ENCODE measurements at regions not wholly inside any gene's neighbourhood (a gene's known extent, or its start where the extent isn't known, plus 50 kb on each side); places are given as distances from the start of the nearest gene placed in this dataset.
"Not testable (repeated sequence)": the region's sequence is repeated elsewhere in the genome, so short reads cannot be mapped to it uniquely, and the experiment has no call there.

DNA sequence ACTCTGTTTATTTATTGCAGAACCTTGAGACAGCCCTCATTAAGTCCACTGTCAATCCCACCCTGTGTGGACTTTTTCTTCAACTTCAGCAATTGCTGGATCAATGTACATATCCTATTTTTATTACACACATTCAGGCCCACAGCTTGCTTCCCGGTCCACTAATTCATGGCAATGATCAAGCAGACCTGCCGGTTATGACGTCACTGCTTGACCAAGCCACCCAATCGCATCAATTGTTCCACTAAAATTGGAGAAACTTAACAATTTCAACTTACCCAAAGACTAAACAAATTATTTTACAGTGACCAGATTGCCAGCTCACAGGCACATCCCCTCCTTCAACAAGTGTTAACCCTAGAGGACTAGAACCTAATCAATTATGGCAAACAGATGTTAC is 240.4 kb upstream of the MAGEB18 start (continued):
- TF ChIP-seq, protein P1, sequence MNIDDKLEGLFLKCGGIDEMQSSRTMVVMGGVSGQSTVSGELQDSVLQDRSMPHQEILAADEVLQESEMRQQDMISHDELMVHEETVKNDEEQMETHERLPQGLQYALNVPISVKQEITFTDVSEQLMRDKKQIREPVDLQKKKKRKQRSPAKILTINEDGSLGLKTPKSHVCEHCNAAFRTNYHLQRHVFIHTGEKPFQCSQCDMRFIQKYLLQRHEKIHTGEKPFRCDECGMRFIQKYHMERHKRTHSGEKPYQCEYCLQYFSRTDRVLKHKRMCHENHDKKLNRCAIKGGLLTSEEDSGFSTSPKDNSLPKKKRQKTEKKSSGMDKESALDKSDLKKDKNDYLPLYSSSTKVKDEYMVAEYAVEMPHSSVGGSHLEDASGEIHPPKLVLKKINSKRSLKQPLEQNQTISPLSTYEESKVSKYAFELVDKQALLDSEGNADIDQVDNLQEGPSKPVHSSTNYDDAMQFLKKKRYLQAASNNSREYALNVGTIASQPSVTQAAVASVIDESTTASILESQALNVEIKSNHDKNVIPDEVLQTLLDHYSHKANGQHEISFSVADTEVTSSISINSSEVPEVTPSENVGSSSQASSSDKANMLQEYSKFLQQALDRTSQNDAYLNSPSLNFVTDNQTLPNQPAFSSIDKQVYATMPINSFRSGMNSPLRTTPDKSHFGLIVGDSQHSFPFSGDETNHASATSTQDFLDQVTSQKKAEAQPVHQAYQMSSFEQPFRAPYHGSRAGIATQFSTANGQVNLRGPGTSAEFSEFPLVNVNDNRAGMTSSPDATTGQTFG (tag by site-specific recombination; IDR thresholded peaks at IDR 0.05; ENCODE audit: borderline replicate concordance): no peak
- TF ChIP-seq, protein P2, sequence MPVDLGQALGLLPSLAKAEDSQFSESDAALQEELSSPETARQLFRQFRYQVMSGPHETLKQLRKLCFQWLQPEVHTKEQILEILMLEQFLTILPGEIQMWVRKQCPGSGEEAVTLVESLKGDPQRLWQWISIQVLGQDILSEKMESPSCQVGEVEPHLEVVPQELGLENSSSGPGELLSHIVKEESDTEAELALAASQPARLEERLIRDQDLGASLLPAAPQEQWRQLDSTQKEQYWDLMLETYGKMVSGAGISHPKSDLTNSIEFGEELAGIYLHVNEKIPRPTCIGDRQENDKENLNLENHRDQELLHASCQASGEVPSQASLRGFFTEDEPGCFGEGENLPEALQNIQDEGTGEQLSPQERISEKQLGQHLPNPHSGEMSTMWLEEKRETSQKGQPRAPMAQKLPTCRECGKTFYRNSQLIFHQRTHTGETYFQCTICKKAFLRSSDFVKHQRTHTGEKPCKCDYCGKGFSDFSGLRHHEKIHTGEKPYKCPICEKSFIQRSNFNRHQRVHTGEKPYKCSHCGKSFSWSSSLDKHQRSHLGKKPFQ (tag by site-specific recombination; IDR thresholded peaks at IDR 0.05): no peak

DNA sequence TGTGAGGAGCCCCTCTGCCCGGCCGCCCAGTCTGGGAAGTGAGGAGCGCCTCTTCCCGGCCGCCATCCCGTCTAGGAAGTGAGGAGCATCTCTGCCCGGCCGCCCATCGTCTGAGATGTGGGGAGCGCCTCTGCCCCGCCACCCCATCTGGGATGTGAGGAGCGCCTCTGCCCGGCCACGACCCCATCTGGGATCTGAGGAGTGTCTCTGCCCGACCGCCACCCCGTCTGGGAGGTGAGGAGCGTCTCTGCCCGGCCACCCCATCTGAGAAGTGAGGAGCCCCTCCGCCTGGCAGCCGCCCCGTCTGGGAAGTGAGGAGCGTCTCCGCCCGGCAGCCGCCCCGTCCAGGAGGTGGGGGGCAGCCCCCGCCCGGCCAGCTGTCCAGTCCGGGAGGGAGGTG is 232.4 kb upstream of the MAGEB18 start:
- H3K4me3 ChIP-seq (ENCODE audit: low read depth, low read length); H3K4me1 ChIP-seq (ENCODE audit: control insufficient read depth, insufficient read depth, low read length); H3K27ac ChIP-seq (ENCODE audit: extremely low read depth, low read depth, low read length); H3K9me3 ChIP-seq (ENCODE audit: control insufficient read depth, insufficient read depth, low read depth, low read length); POLR2A ChIA-PET; CTCF ChIA-PET; H3K36me3 ChIP-seq (ENCODE audit: control insufficient read depth in 2 of 2, insufficient read depth in 1 of 2, low read length in 2 of 2): not testable (repeated sequence)

DNA sequence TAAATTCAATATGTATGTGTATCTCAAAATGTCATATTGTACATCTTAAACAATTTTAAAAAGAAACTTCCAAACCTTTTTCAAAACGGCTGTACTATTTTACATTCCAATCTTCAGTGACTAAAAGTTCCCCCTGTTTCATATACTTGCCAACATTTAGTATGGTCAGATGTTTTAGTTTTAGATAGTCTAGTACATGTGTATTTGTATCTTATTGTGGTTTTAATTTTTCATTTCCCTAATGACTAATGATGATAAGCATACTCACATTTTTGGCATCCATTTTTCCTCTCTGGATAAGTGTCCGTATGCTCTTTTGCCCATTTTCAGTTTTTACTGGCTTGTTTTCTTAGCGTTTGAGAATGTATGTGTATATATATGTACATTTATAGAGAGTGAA is 212.2 kb upstream of the MAGEB18 start:
- no peaks in the 10 kb centered on the region for H3K9me3 ChIP-seq (ENCODE audit: control insufficient read depth, insufficient read depth, low read depth, low read length)
- ChIA-PET POLR2A (no interaction called here), CTCF (no interaction called here)
- no peak overlapping the region for H3K4me3 ChIP-seq (ENCODE audit: low read depth, low read length)
- TF ChIP-seq ZNF585B (tag by site-specific recombination; IDR thresholded peaks at IDR 0.05): no peak
- TF ChIP-seq ZNF768 (tag by site-specific recombination; IDR thresholded peaks at IDR 0.05): no peak
- no peak for TF ChIP-seq MEIS1 (CRISPR knock-in tag; IDR thresholded peaks at IDR 0.05; ENCODE audit: borderline replicate concordance)
- no peak for TF ChIP-seq KLF8 (tag by site-specific recombination; IDR thresholded peaks at IDR 0.05)
- TF ChIP-seq, protein P3, sequence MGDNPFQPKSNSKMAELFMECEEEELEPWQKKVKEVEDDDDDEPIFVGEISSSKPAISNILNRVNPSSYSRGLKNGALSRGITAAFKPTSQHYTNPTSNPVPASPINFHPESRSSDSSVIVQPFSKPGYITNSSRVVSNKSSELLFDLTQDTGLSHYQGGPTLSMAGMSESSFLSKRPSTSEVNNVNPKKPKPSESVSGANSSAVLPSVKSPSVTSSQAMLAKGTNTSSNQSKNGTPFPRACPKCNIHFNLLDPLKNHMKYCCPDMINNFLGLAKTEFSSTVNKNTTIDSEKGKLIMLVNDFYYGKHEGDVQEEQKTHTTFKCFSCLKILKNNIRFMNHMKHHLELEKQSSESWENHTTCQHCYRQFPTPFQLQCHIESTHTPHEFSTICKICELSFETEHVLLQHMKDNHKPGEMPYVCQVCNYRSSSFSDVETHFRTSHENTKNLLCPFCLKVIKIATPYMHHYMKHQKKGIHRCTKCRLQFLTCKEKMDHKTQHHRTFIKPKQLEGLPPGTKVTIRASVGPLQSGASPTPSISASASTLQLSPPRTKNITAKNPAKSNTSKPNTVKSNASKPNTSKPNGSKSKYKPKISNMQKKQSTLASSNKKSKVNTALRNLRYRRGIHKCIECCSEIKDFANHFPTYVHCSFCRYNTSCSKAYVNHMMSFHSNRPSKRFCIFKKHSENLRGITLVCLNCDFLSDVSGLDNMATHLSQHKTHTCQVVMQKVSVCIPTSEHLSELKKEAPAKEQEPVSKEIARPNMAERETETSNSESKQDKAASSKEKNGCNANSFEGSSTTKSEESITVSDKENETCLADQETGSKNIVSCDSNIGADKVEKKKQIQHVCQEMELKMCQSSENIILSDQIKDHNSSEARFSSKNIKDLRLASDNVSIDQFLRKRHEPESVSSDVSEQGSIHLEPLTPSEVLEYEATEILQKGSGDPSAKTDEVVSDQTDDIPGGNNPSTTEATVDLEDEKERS (tag by site-specific recombination; IDR thresholded peaks at IDR 0.05): no peak
- TF ChIP-seq, protein P4, sequence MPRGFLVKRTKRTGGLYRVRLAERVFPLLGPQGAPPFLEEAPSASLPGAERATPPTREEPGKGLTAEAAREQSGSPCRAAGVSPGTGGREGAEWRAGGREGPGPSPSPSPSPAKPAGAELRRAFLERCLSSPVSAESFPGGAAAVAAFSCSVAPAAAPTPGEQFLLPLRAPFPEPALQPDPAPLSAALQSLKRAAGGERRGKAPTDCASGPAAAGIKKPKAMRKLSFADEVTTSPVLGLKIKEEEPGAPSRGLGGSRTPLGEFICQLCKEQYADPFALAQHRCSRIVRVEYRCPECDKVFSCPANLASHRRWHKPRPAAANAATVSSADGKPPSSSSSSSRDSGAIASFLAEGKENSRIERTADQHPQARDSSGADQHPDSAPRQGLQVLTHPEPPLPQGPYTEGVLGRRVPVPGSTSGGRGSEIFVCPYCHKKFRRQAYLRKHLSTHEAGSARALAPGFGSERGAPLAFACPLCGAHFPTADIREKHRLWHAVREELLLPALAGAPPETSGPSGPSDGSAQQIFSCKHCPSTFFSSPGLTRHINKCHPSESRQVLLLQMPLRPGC (tag by site-specific recombination; IDR thresholded peaks at IDR 0.05): no peak
- TF ChIP-seq YY1 (tag by site-specific recombination; IDR thresholded peaks at IDR 0.05): no peak
- TF ChIP-seq ZNF792 (tag by site-specific recombination; IDR thresholded peaks at IDR 0.05): no peak
- no peak for TF ChIP-seq GLIS2 (tag by site-specific recombination; IDR thresholded peaks at IDR 0.05)
- H3K36me3 ChIP-seq (ENCODE audit: control insufficient read depth in 2 of 2, insufficient read depth in 1 of 2, low read length in 2 of 2): no peaks in the 10 kb centered on the region
- no peak overlapping the region for H3K27ac ChIP-seq (ENCODE audit: extremely low read depth, low read depth, low read length)
- H3K4me1 ChIP-seq (ENCODE audit: control insufficient read depth, insufficient read depth, low read length): no peaks in the 10 kb centered on the region

DNA sequence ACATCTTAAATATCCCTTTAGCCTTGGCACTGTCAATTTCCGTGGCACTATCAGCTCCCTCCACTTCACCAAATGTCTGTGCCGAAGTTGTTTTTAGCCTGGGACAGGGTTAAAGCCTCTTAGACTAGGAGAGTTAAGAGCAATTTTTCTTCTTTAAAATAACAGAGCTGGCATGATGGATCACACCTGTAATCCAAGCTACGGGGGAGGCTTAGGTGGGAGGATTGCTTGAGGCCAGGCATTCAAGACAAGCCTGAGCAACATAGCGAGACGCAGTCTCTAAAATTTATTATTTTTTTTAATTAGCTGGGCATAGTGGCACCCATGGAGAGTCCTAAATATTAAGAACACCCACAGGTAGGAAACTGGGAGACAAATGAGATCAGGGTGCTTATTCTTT is 209.8 kb upstream of the MAGEB18 start:
- Histone ChIP-seq H3K36me3 (ENCODE audit: control insufficient read depth in 2 of 2, insufficient read depth in 1 of 2, low read length in 2 of 2) (no peaks in the 10 kb centered on the region), H3K9me3 (ENCODE audit: control insufficient read depth, insufficient read depth, low read depth, low read length) (no peaks in the 10 kb centered on the region), H3K4me1 (ENCODE audit: control insufficient read depth, insufficient read depth, low read length) (no peaks in the 10 kb centered on the region), H3K4me3 (ENCODE audit: low read depth, low read length) (no peak overlapping the region), H3K27ac (ENCODE audit: extremely low read depth, low read depth, low read length) (no peak overlapping the region)
- POLR2A ChIA-PET: no interaction called here
- CTCF ChIA-PET: no interaction called here
- TF ChIP-seq ZNF768 (tag by site-specific recombination; IDR thresholded peaks at IDR 0.05) (no peak), ZNF354C (tag by site-specific recombination; IDR thresholded peaks at IDR 0.05; ENCODE audit: borderline replicate concordance, low read depth) (no peak), ZNF610 (tag by site-specific recombination; IDR thresholded peaks at IDR 0.05; ENCODE audit: borderline replicate concordance) (no peak), ZNF423 (tag by site-specific recombination; IDR thresholded peaks at IDR 0.05) (no peak), ZNF624 (tag by site-specific recombination; IDR thresholded peaks at IDR 0.05) (no peak), ZNF175 (tag by site-specific recombination; IDR thresholded peaks at IDR 0.05) (no peak)
- TF ChIP-seq, protein P5, sequence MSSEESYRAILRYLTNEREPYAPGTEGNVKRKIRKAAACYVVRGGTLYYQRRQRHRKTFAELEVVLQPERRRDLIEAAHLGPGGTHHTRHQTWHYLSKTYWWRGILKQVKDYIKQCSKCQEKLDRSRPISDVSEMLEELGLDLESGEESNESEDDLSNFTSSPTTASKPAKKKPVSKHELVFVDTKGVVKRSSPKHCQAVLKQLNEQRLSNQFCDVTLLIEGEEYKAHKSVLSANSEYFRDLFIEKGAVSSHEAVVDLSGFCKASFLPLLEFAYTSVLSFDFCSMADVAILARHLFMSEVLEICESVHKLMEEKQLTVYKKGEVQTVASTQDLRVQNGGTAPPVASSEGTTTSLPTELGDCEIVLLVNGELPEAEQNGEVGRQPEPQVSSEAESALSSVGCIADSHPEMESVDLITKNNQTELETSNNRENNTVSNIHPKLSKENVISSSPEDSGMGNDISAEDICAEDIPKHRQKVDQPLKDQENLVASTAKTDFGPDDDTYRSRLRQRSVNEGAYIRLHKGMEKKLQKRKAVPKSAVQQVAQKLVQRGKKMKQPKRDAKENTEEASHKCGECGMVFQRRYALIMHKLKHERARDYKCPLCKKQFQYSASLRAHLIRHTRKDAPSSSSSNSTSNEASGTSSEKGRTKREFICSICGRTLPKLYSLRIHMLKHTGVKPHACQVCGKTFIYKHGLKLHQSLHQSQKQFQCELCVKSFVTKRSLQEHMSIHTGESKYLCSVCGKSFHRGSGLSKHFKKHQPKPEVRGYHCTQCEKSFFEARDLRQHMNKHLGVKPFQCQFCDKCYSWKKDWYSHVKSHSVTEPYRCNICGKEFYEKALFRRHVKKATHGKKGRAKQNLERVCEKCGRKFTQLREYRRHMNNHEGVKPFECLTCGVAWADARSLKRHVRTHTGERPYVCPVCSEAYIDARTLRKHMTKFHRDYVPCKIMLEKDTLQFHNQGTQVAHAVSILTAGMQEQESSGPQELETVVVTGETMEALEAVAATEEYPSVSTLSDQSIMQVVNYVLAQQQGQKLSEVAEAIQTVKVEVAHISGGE (tag by site-specific recombination; conservative IDR thresholded peaks at IDR 0.05; ENCODE audit: low read depth): no peak

Data from HEK293 (cell line).